ENCODE measurements at regions not wholly inside any gene's neighbourhood (a gene's known extent, or its start where the extent isn't known, plus 50 kb on each side); places are given as distances from the start of the nearest gene placed in this dataset.

- Mint-ChIP-seq H3K27me3 (ENCODE audit: insufficient read depth) (no peaks in the 10 kb centered on the region), H3K4me3 (no peak overlapping the region), H3K4me1 (ENCODE audit: low read depth) (peaks cover 6% of the 10 kb centered on the region), H3K9me3 (no peaks in the 10 kb centered on the region), H3K36me3 (ENCODE audit: low read depth) (no peaks in the 10 kb centered on the region), H3K27ac (no peak overlapping the region)
- intact Hi-C loops (cut with micrococcal nuclease) = loop anchor here (1.0 kb wide), 1 partner anchor 12 kb away; no protein-coding TSS in a partner anchor
- no peak for DNase-seq (ENCODE audit: low spot score)
These were observed 168.1 kb downstream of the NXPE2 start for GRCh38 chr11:114846416-114846791.

- H3K9me3 Mint-ChIP-seq = no peaks in the 10 kb centered on the region
- H3K4me1 Mint-ChIP-seq (ENCODE audit: low read depth) = peaks cover 6% of the 10 kb centered on the region
- no peaks in the 10 kb centered on the region for H3K27me3 Mint-ChIP-seq (ENCODE audit: insufficient read depth)
- H3K4me3 Mint-ChIP-seq = no peak overlapping the region
- no peak overlapping the region for H3K27ac Mint-ChIP-seq
- H3K36me3 Mint-ChIP-seq (ENCODE audit: low read depth) = no peaks in the 10 kb centered on the region
- intact Hi-C loops (cut with micrococcal nuclease) = no loop called here
- no peak for DNase-seq (ENCODE audit: low spot score)
These were observed 169.1 kb downstream of the NXPE2 start for GRCh38 chr11:114847306-114847975.

- H3K36me3 Mint-ChIP-seq (ENCODE audit: low read depth) = no peaks in the 10 kb centered on the region
- no peaks in the 10 kb centered on the region for H3K27me3 Mint-ChIP-seq (ENCODE audit: insufficient read depth)
- no peaks in the 10 kb centered on the region for H3K9me3 Mint-ChIP-seq
- H3K4me1 Mint-ChIP-seq (ENCODE audit: low read depth) = peaks cover 6% of the 10 kb centered on the region
- intact Hi-C loops (cut with micrococcal nuclease) = no loop called here
- H3K27ac Mint-ChIP-seq = no peak overlapping the region
- H3K4me3 Mint-ChIP-seq = no peak overlapping the region
- DNase-seq (ENCODE audit: low spot score) = no peak
These were observed 169.7 kb downstream of the NXPE2 start for GRCh38 chr11:114848027-114848426.

GRCh38 chr11:114857281-114857680 is 179.0 kb downstream of the NXPE2 start:
- Mint-ChIP-seq H3K27me3 (ENCODE audit: insufficient read depth) (no peaks in the 10 kb centered on the region), H3K27ac (no peak overlapping the region), H3K4me1 (ENCODE audit: low read depth) (no peaks in the 10 kb centered on the region), H3K36me3 (ENCODE audit: low read depth) (no peaks in the 10 kb centered on the region), H3K9me3 (peaks cover 4% of the 10 kb centered on the region), H3K4me3 (no peak overlapping the region)
- no peak for DNase-seq (ENCODE audit: low spot score)
- intact Hi-C loops (cut with micrococcal nuclease) = no loop called here

- intact Hi-C loops (cut with micrococcal nuclease) = no loop called here
- H3K36me3 Mint-ChIP-seq (ENCODE audit: low read depth) = no peaks in the 10 kb centered on the region
These were observed 186.6 kb downstream of the NXPE2 start for GRCh38 chr11:114864896-114865295.

GRCh38 chr11:114876234-114876633 is 197.9 kb downstream of the NXPE2 start:
- H3K9me3 Mint-ChIP-seq = no peaks in the 10 kb centered on the region
- H3K27me3 Mint-ChIP-seq (ENCODE audit: insufficient read depth) = no peaks in the 10 kb centered on the region
- intact Hi-C loops (cut with micrococcal nuclease) = no loop called here
- no peaks in the 10 kb centered on the region for H3K4me1 Mint-ChIP-seq (ENCODE audit: low read depth)
- H3K36me3 Mint-ChIP-seq (ENCODE audit: low read depth) = no peaks in the 10 kb centered on the region
- H3K27ac Mint-ChIP-seq = no peak overlapping the region
- DNase-seq (ENCODE audit: low spot score) = no peak
- H3K4me3 Mint-ChIP-seq = no peak overlapping the region

More at GRCh38 chr11:114864896-114865295, 186.6 kb downstream of the NXPE2 start:
- no peak overlapping the region for H3K27ac Mint-ChIP-seq
- no peaks in the 10 kb centered on the region for H3K4me1 Mint-ChIP-seq (ENCODE audit: low read depth)
- DNase-seq (ENCODE audit: low spot score) = no peak
- peaks cover under 1% of the 10 kb centered on the region for H3K9me3 Mint-ChIP-seq
- H3K4me3 Mint-ChIP-seq = no peak overlapping the region
- no peaks in the 10 kb centered on the region for H3K27me3 Mint-ChIP-seq (ENCODE audit: insufficient read depth)

GRCh38 chr11:114877976-114878375 is 199.6 kb downstream of the NXPE2 start:
- H3K4me3 Mint-ChIP-seq = no peak overlapping the region
- no peaks in the 10 kb centered on the region for H3K27me3 Mint-ChIP-seq (ENCODE audit: insufficient read depth)
- H3K4me1 Mint-ChIP-seq (ENCODE audit: low read depth) = no peaks in the 10 kb centered on the region
- H3K27ac Mint-ChIP-seq = no peak overlapping the region
- H3K9me3 Mint-ChIP-seq = no peaks in the 10 kb centered on the region
- H3K36me3 Mint-ChIP-seq (ENCODE audit: low read depth) = no peaks in the 10 kb centered on the region
- no peak for DNase-seq (ENCODE audit: low spot score)
- intact Hi-C loops (cut with micrococcal nuclease) = no loop called here

- intact Hi-C loops (cut with micrococcal nuclease) = no loop called here
- H3K9me3 Mint-ChIP-seq = no peaks in the 10 kb centered on the region
- DNase-seq (ENCODE audit: low spot score) = no peak
- no peak overlapping the region for H3K4me3 Mint-ChIP-seq
- no peaks in the 10 kb centered on the region for H3K4me1 Mint-ChIP-seq (ENCODE audit: low read depth)
- no peak overlapping the region for H3K27ac Mint-ChIP-seq
- no peaks in the 10 kb centered on the region for H3K27me3 Mint-ChIP-seq (ENCODE audit: insufficient read depth)
- no peaks in the 10 kb centered on the region for H3K36me3 Mint-ChIP-seq (ENCODE audit: low read depth)
These were observed 202.1 kb downstream of the NXPE2 start for GRCh38 chr11:114880442-114880841.

- Mint-ChIP-seq H3K27ac (no peak overlapping the region), H3K36me3 (ENCODE audit: low read depth) (no peaks in the 10 kb centered on the region), H3K9me3 (no peaks in the 10 kb centered on the region), H3K27me3 (ENCODE audit: insufficient read depth) (no peaks in the 10 kb centered on the region), H3K4me1 (ENCODE audit: low read depth) (no peaks in the 10 kb centered on the region), H3K4me3 (no peak overlapping the region)
- intact Hi-C loops (cut with micrococcal nuclease) = no loop called here
- no peak for DNase-seq (ENCODE audit: low spot score)
These were observed 205.1 kb downstream of the NXPE2 start for GRCh38 chr11:114883472-114883871.

GRCh38 chr11:114886644-114887265 is 208.4 kb downstream of the NXPE2 start:
- no peaks in the 10 kb centered on the region for H3K36me3 Mint-ChIP-seq (ENCODE audit: low read depth)
- intact Hi-C loops (cut with micrococcal nuclease) = no loop called here

GRCh38 chr11:114889594-114890011 is 211.3 kb downstream of the NXPE2 start:
- no peak overlapping the region for H3K27ac Mint-ChIP-seq
- no peaks in the 10 kb centered on the region for H3K36me3 Mint-ChIP-seq (ENCODE audit: low read depth)
- H3K9me3 Mint-ChIP-seq = no peaks in the 10 kb centered on the region
- no peak overlapping the region for H3K4me3 Mint-ChIP-seq
- DNase-seq (ENCODE audit: low spot score) = no peak
- intact Hi-C loops (cut with micrococcal nuclease) = no loop called here
- H3K27me3 Mint-ChIP-seq (ENCODE audit: insufficient read depth) = no peaks in the 10 kb centered on the region
- H3K4me1 Mint-ChIP-seq (ENCODE audit: low read depth) = no peaks in the 10 kb centered on the region

More at GRCh38 chr11:114886644-114887265, 208.4 kb downstream of the NXPE2 start:
- Mint-ChIP-seq H3K27ac (no peak overlapping the region), H3K27me3 (ENCODE audit: insufficient read depth) (no peaks in the 10 kb centered on the region), H3K9me3 (no peaks in the 10 kb centered on the region), H3K4me3 (no peak overlapping the region), H3K4me1 (ENCODE audit: low read depth) (no peaks in the 10 kb centered on the region)
- no peak for DNase-seq (ENCODE audit: low spot score)

GRCh38 chr11:114890038-114890437 is 211.7 kb downstream of the NXPE2 start:
- Mint-ChIP-seq H3K36me3 (ENCODE audit: low read depth) (no peaks in the 10 kb centered on the region), H3K4me1 (ENCODE audit: low read depth) (no peaks in the 10 kb centered on the region), H3K4me3 (no peak overlapping the region), H3K27me3 (ENCODE audit: insufficient read depth) (no peaks in the 10 kb centered on the region), H3K27ac (no peak overlapping the region), H3K9me3 (no peaks in the 10 kb centered on the region)
- DNase-seq (ENCODE audit: low spot score) = no peak
- intact Hi-C loops (cut with micrococcal nuclease) = no loop called here

- intact Hi-C loops (cut with micrococcal nuclease) = no loop called here
- H3K9me3 Mint-ChIP-seq = no peaks in the 10 kb centered on the region
- no peak overlapping the region for H3K4me3 Mint-ChIP-seq
- no peaks in the 10 kb centered on the region for H3K4me1 Mint-ChIP-seq (ENCODE audit: low read depth)
- H3K27ac Mint-ChIP-seq = no peak overlapping the region
- no peaks in the 10 kb centered on the region for H3K36me3 Mint-ChIP-seq (ENCODE audit: low read depth)
- no peak for DNase-seq (ENCODE audit: low spot score)
- H3K27me3 Mint-ChIP-seq (ENCODE audit: insufficient read depth) = no peaks in the 10 kb centered on the region
These were observed 213.6 kb downstream of the NXPE2 start for GRCh38 chr11:114891911-114892310.

All from activated T-helper 1 cell treated with anti-CD3 and anti-CD28 coated beads, Interleukin-12 subunit alpha, Interleukin-12 subunit beta, Interleukin-2, Interleukin-4 antibody, amounts not matched to agents 30 ng/mL and 10 ng/mL and 1 ng/mL, durations not matched to agents 14 hours and 24 hours and 36 hours (primary cell).